ACHN (cell line): ENCODE measurements at regions not wholly inside any gene's neighbourhood (a gene's known extent, or its start where the extent isn't known, plus 50 kb on each side); places are given as distances from the start of the nearest gene placed in this dataset.
"Not testable (repeated sequence)": the region's sequence is repeated elsewhere in the genome, so short reads cannot be mapped to it uniquely, and the experiment has no call there.

Source experiments
- DNase-seq: peaks from one replicate; pipeline ENCODE4 v3.0.0-alpha.2; 2015
- in situ Hi-C: cut with HindIII; loops from 2 replicates; pipeline ENCODE4 v1.10.0; 2017; ENCODE audit warnings: low sequenced_read_pairs, low pct_ligation_motif_present, low pct_unique_long_range_greater_than_20kb

GRCh38 chr3:65303431-65303830, 615.6 kb upstream of the ADAMTS9 start:
- no peak for DNase-seq
- in situ Hi-C loops, result no loop called here

GRCh38 chr3:65291448-65292125, 603.8 kb upstream of the ADAMTS9 start:
- in situ Hi-C loops, result no loop called here
- no peak for DNase-seq

- no peak for DNase-seq
- in situ Hi-C loops, result no loop called here
Measured at GRCh38 chr3:65288776-65289175, 601.0 kb upstream of the ADAMTS9 start.

GRCh38 chr3:65285956-65286355, 598.2 kb upstream of the ADAMTS9 start:
- in situ Hi-C loops, result no loop called here
- no peak for DNase-seq

GRCh38 chr3:65284961-65285360, 597.2 kb upstream of the ADAMTS9 start:
- no peak for DNase-seq
- in situ Hi-C loops, result no loop called here

- DNase-seq, result no peak
- in situ Hi-C loops, result no loop called here
Measured at GRCh38 chr3:65284546-65284945, 596.7 kb upstream of the ADAMTS9 start.

- DNase-seq, result no peak
- in situ Hi-C loops, result no loop called here
Measured at GRCh38 chr3:65279225-65279782, 591.5 kb upstream of the ADAMTS9 start.

- in situ Hi-C loops, result no loop called here
Measured at GRCh38 chr3:65277798-65278197, 590.0 kb upstream of the ADAMTS9 start.

GRCh38 chr3:65276551-65276950, 588.8 kb upstream of the ADAMTS9 start:
- in situ Hi-C loops, result no loop called here
- DNase-seq, result no peak

More at GRCh38 chr3:65277798-65278197, 590.0 kb upstream of the ADAMTS9 start:
- DNase-seq, result no peak

GRCh38 chr3:65268426-65268825, 580.6 kb upstream of the ADAMTS9 start:
- in situ Hi-C loops, result no loop called here
- no peak for DNase-seq

- in situ Hi-C loops, result no loop called here
- no peak for DNase-seq
Measured at GRCh38 chr3:65265942-65266590, 578.3 kb upstream of the ADAMTS9 start.

GRCh38 chr3:65265511-65265910, 577.7 kb upstream of the ADAMTS9 start:
- no peak for DNase-seq
- in situ Hi-C loops, result no loop called here

- in situ Hi-C loops, result no loop called here
Measured at GRCh38 chr3:65262548-65262947, 574.7 kb upstream of the ADAMTS9 start.

GRCh38 chr3:65259946-65260345, 572.1 kb upstream of the ADAMTS9 start:
- DNase-seq, result no peak
- in situ Hi-C loops, result no loop called here

More at GRCh38 chr3:65262548-65262947, 574.7 kb upstream of the ADAMTS9 start:
- no peak for DNase-seq

- in situ Hi-C loops, DNase-seq: not testable (repeated sequence)
Measured at GRCh38 chr3:65252914-65253313, 565.1 kb upstream of the ADAMTS9 start.

- in situ Hi-C loops, result no loop called here
- DNase-seq, result no peak
Measured at GRCh38 chr3:65252266-65252665, 564.5 kb upstream of the ADAMTS9 start.

- in situ Hi-C loops, result no loop called here
- no peak for DNase-seq
Measured at GRCh38 chr3:65251375-65251774, 563.6 kb upstream of the ADAMTS9 start.

- DNase-seq, result no peak
- in situ Hi-C loops, result no loop called here
Measured at GRCh38 chr3:65246561-65246960, 558.8 kb upstream of the ADAMTS9 start.

- in situ Hi-C loops, result no loop called here
- no peak for DNase-seq
Measured at GRCh38 chr3:65245133-65246063, 557.6 kb upstream of the ADAMTS9 start.
